ENCODE measurements at regions not wholly inside any gene's neighbourhood (a gene's known extent, or its start where the extent isn't known, plus 50 kb on each side); places are given as distances from the start of the nearest gene placed in this dataset.

DNA sequence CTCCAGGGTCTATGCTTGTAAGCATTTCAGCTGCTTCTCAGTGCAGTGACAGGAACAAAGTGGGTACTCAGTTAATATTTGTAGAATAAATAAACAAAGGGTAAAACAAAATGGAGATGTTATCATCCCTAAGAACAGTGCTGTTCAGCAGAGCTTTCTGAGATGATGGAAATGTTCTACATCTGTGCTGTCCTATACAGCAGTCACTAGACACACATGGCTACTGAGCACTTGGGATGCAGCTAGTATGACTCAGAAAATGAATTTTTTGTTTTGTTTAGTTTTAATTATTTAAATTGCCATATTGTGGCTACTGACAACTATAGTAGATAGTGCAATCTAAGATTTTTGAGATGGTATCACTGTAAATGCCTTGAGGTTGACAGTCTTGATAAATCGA, 283.8 kb upstream of the ADAMTS9 start:
- Histone ChIP-seq H3K27ac (no peak overlapping the region), H3K4me2 (ENCODE audit: low read length) (no peak overlapping the region), H3K9ac (no peak overlapping the region), H3K79me2 (no peaks in the 10 kb centered on the region), H3K4me3 (ENCODE audit: low read depth, low read length) (no peak overlapping the region), H3K27me3 (ENCODE audit: control insufficient read depth, insufficient read depth, low read length) (no peaks in the 10 kb centered on the region), H3K4me1 (no peaks in the 10 kb centered on the region), H3K36me3 (ENCODE audit: control insufficient read depth, insufficient read depth, low read length) (no peaks in the 10 kb centered on the region), H3K9me3 (ENCODE audit: control insufficient read depth, low read length) (no peaks in the 10 kb centered on the region), H2AFZ (no peak overlapping the region)
- TF ChIP-seq CTCF (IDR thresholded peaks at IDR 0.05): no peak

DNA sequence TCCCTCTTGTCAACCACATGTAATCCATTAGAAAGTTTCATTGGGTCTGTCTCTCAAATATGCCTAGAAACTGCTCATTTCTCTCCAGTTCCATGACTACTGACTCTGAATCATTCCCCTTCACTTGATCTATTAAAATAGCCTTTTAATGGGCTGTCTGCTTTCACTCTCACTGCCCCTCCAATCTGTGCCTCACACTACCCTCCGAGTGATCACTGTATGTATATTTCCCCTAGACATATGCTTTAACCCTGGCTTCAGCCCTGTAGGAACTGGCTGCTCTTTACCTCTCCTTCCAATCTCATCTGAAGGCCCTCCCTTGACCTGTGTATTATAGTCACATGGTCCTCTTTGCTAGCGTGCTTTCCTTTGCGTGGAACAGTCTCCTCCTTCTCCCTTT, 282.8 kb upstream of the ADAMTS9 start:
- Histone ChIP-seq H3K36me3 (ENCODE audit: control insufficient read depth, insufficient read depth, low read length) (no peaks in the 10 kb centered on the region), H3K4me3 (ENCODE audit: low read depth, low read length) (no peak overlapping the region), H3K9ac (no peak overlapping the region), H3K4me1 (no peaks in the 10 kb centered on the region), H3K79me2 (no peaks in the 10 kb centered on the region), H3K9me3 (ENCODE audit: control insufficient read depth, low read length) (no peaks in the 10 kb centered on the region), H3K27ac (no peak overlapping the region), H2AFZ (no peak overlapping the region), H3K27me3 (ENCODE audit: control insufficient read depth, insufficient read depth, low read length) (no peaks in the 10 kb centered on the region), H3K4me2 (ENCODE audit: low read length) (no peak overlapping the region)
- no peak for TF ChIP-seq CTCF (IDR thresholded peaks at IDR 0.05)

- H3K36me3 ChIP-seq (ENCODE audit: control insufficient read depth, insufficient read depth, low read length): no peaks in the 10 kb centered on the region
- H2AFZ ChIP-seq: no peak overlapping the region
- H3K9ac ChIP-seq: no peak overlapping the region
- no peaks in the 10 kb centered on the region for H3K4me1 ChIP-seq
- no peaks in the 10 kb centered on the region for H3K9me3 ChIP-seq (ENCODE audit: control insufficient read depth, low read length)
- TF ChIP-seq CTCF (IDR thresholded peaks at IDR 0.05): no peak
- H3K4me2 ChIP-seq (ENCODE audit: low read length): no peak overlapping the region
- H3K27ac ChIP-seq: no peak overlapping the region
- no peaks in the 10 kb centered on the region for H3K27me3 ChIP-seq (ENCODE audit: control insufficient read depth, insufficient read depth, low read length)
- no peak overlapping the region for H3K4me3 ChIP-seq (ENCODE audit: low read depth, low read length)
- H3K79me2 ChIP-seq: no peaks in the 10 kb centered on the region
Observed at GRCh38 chr3:64961301-64961700, 273.5 kb upstream of the ADAMTS9 start.

DNA sequence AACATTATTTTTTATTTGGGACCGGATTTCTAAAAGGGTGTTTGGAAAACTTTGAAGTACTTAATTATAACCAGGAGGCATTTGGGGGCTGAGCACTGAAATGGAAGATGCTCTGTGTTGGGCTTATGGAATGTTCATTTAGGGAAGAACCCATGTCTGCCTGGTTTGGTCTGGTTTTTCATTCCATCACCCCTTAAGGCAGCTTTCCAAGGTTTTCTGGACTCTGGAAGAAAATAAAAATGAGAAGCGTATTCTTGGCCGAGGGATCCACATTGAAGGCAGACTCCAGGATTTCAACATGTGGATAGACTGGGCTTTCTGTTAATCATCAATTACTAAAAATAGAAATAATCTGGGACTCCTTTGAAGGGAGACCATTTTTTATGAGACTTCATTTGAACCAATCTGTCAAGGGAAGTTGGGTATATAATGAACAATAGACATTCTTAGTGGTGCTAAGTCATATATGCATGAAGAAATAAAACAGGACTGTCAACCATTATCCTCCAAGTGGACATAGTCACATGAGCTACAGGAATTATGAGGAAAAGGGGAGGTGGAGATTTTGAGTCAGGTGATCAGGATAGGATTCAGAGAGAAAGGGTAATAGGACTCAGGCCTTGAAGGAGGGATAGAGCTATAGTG, 270.5 kb upstream of the ADAMTS9 start:
- Histone ChIP-seq H3K27me3 (ENCODE audit: control insufficient read depth, insufficient read depth, low read length) (no peaks in the 10 kb centered on the region), H2AFZ (no peak overlapping the region), H3K36me3 (ENCODE audit: control insufficient read depth, insufficient read depth, low read length) (no peaks in the 10 kb centered on the region), H3K4me3 (ENCODE audit: low read depth, low read length) (no peak overlapping the region), H3K4me1 (no peaks in the 10 kb centered on the region), H3K27ac (no peak overlapping the region), H3K79me2 (no peaks in the 10 kb centered on the region), H3K9me3 (ENCODE audit: control insufficient read depth, low read length) (no peaks in the 10 kb centered on the region), H3K4me2 (ENCODE audit: low read length) (no peak overlapping the region), H3K9ac (no peak overlapping the region)
- no peak for TF ChIP-seq CTCF (IDR thresholded peaks at IDR 0.05)

Data from parathyroid adenoma (tissue), 2 donors.